Astrocyte of the spinal cord (primary cell): ENCODE measurements at regions not wholly inside any gene's neighbourhood (a gene's known extent, or its start where the extent isn't known, plus 50 kb on each side); places are given as distances from the start of the nearest gene placed in this dataset.

Experiments
- DNase-seq: peaks from one replicate; pipeline ENCODE4 v3.0.0; 2011; ENCODE audit warnings: low read depth, low spot score
- H3K4me3 ChIP-seq: 2 replicates; pipeline ENCODE4 v1.5.1; 2011; ENCODE audit warnings: low read depth, mild to moderate bottlenecking, low read length, moderate library complexity
- in situ Hi-C: cut with HindIII; loops from 2 replicates; pipeline ENCODE4 v1.10.0; 2017; ENCODE audit warnings: low sequenced_read_pairs
- TF ChIP-seq, protein P1 (sequence below): IDR thresholded peaks from 2 replicates; pipeline ENCODE4 v1.5.1; 2012; ENCODE audit warnings: low read depth, mild to moderate bottlenecking, low read length, inconsistent platforms

DNA sequence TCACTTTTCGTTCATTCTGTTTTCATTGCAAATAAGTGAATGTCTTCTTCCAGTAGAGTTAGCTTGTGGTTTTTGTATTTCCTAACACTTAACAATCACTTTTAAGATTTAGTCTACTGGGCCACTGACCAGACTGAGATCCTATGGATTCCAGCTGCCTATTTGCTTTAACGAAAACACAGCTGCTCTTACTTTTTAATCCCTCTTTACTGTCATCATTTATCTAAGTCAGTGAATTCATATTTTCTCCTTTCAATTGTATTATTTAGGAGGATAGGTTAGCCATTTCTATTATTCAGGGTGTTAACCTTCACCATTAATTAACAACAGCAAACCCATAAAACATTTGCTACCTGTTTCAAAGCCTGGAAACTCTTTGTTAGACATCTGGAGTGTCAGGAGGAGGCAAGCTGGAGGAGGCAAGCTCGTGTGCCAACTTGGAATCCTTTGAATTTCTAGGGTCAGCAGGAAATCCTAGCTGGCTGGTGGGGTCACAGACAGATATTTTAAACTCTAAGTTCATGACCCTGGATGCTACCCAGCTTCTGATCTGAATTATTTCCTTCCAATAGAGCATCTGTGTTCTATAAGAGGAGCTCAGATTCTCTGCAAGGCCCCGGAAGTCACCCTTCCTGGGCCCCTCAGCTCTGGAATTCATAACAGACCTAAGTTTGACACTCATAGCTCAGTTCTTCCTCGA lies 385.3 kb downstream of the RBM43 start:
- in situ Hi-C loops: no loop called here
- no peak overlapping the region for H3K4me3 ChIP-seq
- TF ChIP-seq, protein P1, sequence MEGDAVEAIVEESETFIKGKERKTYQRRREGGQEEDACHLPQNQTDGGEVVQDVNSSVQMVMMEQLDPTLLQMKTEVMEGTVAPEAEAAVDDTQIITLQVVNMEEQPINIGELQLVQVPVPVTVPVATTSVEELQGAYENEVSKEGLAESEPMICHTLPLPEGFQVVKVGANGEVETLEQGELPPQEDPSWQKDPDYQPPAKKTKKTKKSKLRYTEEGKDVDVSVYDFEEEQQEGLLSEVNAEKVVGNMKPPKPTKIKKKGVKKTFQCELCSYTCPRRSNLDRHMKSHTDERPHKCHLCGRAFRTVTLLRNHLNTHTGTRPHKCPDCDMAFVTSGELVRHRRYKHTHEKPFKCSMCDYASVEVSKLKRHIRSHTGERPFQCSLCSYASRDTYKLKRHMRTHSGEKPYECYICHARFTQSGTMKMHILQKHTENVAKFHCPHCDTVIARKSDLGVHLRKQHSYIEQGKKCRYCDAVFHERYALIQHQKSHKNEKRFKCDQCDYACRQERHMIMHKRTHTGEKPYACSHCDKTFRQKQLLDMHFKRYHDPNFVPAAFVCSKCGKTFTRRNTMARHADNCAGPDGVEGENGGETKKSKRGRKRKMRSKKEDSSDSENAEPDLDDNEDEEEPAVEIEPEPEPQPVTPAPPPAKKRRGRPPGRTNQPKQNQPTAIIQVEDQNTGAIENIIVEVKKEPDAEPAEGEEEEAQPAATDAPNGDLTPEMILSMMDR: no peak
- peak; percentile 29 for DNase-seq

DNA sequence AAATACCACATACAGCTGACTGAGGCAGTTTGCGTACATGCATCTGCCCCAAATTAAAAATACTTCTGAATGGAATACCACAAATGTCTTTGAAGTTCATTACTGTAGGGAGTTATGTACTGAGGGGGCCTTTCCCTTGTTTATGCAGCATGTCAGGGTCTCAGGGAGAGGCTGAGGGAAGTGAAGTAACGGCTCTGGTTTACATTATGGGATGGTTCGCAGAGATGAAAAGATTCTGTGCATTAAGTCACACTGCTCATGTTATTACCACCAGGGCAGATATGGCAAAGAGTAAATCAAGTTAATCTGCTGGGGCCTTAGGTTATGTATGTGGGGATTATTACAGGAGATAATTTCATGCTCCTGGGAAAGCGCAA lies 385.9 kb upstream of the RND3 start:
- H3K4me3 ChIP-seq: no peak overlapping the region
- no peak for DNase-seq
- in situ Hi-C loops: no loop called here
- TF ChIP-seq, protein P1: no peak

DNA sequence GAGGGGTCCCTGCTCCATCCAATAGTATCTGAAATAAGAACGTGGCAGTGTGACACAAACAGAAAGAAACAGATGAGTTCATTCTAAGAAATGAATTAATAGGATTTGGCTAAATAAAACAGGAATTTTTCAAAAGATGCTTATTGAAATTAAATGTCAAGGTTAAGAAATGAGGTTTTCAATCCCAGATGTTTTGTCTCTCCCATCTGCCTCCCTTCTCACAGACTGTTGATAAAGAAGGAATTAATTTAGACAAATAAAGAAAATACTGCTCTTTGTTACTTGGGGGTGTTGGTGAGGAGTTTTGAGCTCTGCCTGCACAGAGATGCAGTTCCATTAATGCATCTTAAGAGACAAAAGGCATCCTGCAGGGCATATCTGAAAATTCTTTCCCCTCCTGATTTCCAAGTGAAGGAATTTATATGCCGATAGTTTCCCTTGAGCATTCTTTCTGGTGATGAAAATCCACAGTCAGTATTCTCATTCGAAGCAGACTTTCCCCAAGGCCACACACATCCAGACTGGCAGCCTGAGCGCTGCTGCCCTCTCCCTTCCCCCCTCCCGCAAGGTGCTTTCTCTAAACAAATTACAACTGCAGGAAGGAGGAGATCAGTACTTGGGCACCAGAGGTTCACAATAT lies 385.4 kb upstream of the RND3 start:
- in situ Hi-C loops: no loop called here
- H3K4me3 ChIP-seq: no peak overlapping the region
- DNase-seq: no peak
- TF ChIP-seq, protein P1: no peak

DNA sequence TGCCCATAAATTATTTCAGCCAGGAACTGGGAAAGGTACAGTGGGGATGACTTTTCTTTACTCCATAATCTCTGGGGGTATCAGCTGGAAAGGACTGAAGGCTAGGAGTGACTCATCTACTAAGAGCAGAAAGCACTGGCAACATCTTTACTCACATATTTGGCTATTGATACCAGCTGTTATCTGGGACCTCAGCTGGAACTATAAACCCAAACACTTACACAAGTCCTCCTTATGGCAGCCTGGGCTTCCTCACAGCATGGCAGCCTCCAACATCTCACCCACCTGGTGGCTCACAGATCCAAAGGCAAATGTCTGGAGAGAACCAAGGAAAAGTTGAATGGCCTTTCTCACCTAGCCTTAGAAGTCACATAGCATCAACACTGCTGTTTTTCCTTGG lies 379.0 kb upstream of the RND3 start:
- TF ChIP-seq, protein P1: no peak
- in situ Hi-C loops: no loop called here
- no peak overlapping the region for H3K4me3 ChIP-seq
- DNase-seq: no peak

DNA sequence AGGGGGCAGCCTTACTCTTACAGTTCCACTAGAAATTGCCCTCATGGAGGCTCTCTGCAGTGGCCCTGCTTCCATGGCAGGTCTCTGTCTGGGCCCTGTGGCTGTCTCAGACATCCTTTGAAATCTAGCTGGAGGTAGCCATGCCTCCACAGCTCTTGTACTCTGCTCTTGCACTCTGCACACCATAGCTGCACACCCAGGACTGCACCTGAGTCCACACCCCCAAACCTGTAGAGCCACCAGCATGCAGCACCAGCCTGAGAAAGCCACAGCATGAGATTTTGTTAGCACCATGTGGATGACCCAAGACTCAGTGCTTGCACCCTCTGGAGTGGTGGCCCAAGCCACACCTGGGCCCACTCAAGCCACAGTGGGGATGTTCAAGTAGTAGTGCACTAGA lies 376.2 kb upstream of the RND3 start:
- TF ChIP-seq, protein P1: no peak
- in situ Hi-C loops: no loop called here
- no peak for DNase-seq
- no peak overlapping the region for H3K4me3 ChIP-seq

DNA sequence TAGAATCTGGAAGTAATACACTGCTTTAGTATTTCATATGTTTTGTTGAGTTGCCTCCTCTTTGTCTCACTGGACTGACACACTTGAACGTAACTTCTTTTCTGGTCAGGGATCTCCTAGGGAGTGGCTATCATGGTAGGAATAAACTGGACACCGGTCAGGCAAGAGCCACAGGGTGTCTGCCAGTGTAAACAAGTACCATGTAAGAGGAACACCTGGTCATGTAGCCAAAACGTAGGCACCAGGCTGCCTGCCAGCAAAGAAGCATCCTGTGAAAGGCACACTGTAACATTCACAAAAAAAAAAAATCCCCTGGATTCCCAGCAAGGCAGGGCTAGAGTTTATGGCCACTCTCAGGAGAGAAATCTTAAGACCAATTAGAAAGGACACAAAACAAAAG lies 372.8 kb upstream of the RND3 start:
- no peak overlapping the region for H3K4me3 ChIP-seq
- no peak for DNase-seq
- TF ChIP-seq, protein P1: no peak
- in situ Hi-C loops: no loop called here
